ENCODE measurements at regions not wholly inside any gene's neighbourhood (a gene's known extent, or its start where the extent isn't known, plus 50 kb on each side); places are given as distances from the start of the nearest gene placed in this dataset.
A peak's percentile ranks its signal among the peaks of the same experiment; 100 is the strongest.

DNA sequence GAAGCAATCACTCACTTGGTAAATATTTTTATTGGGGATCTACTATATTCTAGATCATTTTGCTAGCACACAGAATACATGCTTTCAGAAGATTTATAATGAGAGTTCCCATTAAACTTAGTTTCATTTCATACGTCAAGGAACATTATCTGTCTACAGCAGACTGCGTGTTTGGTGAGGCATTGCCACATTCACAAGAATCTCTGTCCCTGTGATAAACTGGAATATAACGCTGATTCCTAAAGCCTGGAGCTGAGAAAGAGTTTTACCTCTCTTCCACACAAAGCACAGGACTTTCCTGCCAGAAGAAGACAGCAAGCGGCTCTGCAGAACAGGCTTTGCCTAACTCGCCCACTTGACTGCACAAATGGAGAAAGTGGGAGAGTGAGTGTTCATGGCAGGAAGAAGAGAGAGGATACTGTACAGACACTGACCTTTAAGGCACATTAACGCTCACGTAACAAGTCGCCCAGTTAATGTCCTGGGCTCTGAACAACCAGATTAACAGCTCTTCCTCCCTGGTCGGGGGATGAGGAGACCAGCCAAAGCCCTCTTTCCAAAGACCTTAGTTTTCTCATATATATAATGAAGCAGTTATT, 356.2 kb downstream of the GPD2 start:
- no peak overlapping the region for H3K27ac Mint-ChIP-seq
- no peaks in the 10 kb centered on the region for H3K9me3 Mint-ChIP-seq
- ATAC-seq (no peak), DNase-seq (ENCODE audit: low spot score in 2 of 2) (no peak)
- H3K36me3 Mint-ChIP-seq, result no peaks in the 10 kb centered on the region

DNA sequence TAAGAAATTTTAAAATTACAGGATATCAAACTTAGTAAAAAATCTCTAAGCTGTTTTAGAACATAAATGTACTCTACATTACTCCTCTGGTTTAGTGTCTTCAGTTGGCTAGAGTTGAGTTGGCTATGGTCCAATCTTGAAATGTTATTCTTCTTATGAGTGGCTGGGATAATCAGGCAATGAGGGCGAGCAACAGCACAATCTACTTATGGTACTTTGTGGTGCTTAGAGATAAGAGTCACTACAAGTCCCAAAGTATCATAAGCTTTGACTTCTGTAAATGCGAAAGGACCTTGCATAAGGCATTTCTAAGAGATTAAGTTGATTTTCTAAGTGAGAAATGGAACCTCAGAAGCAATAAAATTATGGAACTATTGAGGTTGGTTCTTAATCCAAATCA, 361.7 kb downstream of the GPD2 start:
- Mint-ChIP-seq H3K27ac (no peak overlapping the region), H3K9me3 (no peaks in the 10 kb centered on the region), H3K36me3 (no peaks in the 10 kb centered on the region)
- no peak for ATAC-seq
- no peak for DNase-seq (ENCODE audit: low spot score in 2 of 2)

DNA sequence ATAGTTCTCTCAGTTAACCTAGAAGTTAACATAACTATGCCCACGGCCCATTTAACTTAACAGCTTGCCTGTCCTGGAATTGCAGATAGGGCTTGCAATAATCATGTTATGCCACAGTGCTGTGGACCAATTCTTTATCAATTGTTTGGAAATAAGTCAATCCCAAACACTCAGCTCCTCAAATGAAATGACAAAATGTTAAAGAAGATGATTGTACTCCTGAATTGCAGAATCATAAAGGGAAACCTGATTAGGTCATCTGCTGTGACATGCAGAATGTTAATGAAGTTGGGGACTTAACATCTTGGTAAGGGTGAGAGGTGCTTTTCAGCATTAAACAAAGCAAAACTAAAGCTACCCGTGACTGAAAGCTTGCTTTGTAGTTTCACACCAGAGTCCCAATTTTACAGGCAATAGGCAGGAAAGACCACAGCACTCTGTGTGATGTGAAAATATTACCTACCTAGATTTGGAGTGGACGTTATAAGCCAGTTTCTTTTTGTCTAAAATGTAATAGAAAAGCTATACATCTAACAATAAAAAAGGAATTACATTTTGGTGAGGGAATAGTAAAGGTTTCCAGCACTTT, 364.0 kb downstream of the GPD2 start:
- ATAC-seq (no peak), DNase-seq (ENCODE audit: low spot score in 2 of 2) (no peak)
- Mint-ChIP-seq H3K36me3 (no peaks in the 10 kb centered on the region), H3K9me3 (no peaks in the 10 kb centered on the region), H3K27ac (no peak overlapping the region)

DNA sequence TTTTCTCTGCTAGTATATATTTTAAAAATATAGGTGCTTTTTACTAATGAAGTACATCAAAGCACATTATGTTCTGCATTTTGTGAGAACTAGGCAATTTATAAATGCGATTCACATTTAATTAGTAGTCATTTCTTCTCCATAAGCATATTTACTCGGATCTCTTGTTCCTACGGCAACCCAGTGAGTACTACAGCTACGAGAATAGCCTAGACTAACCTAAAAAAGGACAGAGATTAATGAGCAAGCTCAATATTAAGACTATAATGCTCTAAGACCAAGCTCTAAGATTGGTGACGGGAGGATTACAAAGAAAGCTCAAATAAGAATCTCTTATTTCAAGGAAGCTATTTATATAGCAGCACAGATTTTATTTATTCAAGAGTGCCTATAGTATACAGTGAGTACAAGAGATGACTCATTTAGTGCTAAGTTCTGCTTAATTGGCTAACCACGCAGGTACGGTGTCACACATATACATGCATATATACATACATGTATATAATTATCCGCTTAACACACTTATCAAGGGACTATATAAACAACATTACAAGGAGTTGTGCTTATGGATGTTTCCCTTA, 364.7 kb downstream of the GPD2 start:
- no peaks in the 10 kb centered on the region for H3K36me3 Mint-ChIP-seq
- no peaks in the 10 kb centered on the region for H3K9me3 Mint-ChIP-seq
- ATAC-seq (no peak), DNase-seq (ENCODE audit: low spot score in 2 of 2) (no peak)
- H3K27ac Mint-ChIP-seq, result no peak overlapping the region

DNA sequence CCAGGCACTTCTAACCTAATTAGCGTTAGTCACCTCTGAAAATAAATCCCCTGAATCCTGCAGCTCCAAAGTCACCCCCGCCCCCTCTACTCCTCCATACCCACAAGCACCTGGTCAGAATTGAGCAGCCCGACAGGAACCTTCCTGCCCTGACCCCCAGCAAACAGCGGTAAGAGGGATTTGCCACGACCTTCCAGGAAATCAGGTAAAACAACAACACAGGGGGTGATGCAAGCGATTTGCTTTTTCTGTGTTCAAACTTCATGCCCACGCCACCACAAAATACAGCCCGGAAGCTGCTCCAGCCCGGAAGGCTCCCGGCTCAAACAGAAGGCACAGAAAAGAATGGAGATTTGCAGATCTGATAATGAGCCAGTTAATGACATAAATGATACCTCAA, 367.1 kb downstream of the GPD2 start:
- peaks cover 0 to 4% of the 10 kb centered on the region in 2 donors for H3K9me3 Mint-ChIP-seq
- H3K36me3 Mint-ChIP-seq, result no peaks in the 10 kb centered on the region
- ATAC-seq (no peak), DNase-seq (ENCODE audit: low spot score in 2 of 2) (no peak)
- no peak overlapping the region for H3K27ac Mint-ChIP-seq

DNA sequence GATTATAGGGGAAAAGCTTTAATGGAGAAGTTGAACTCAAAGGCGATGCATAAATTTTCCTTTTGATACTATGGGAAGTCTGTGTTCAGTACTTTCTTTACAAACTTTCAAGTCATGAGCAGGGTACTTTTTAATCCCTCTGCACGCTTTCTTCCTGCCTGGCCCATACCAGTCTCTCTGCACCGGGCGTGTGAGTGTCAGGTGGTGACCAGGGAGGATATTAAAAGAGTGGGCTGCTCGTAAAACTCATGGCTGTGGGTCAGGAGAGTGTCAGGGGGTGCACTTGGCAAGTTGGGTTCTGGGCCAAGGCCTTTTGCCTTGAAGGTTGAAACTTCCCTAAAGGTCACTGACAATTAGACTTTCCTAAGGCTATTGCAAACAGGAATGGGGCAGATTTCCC, 367.8 kb downstream of the GPD2 start:
- DNase-seq (ENCODE audit: low spot score in 2 of 2), result no peak
- Mint-ChIP-seq H3K27ac (no peak overlapping the region), H3K9me3 (peaks cover 0 to 6% of the 10 kb centered on the region in 2 donors), H3K36me3 (no peaks in the 10 kb centered on the region)
- ATAC-seq, result no peak

DNA sequence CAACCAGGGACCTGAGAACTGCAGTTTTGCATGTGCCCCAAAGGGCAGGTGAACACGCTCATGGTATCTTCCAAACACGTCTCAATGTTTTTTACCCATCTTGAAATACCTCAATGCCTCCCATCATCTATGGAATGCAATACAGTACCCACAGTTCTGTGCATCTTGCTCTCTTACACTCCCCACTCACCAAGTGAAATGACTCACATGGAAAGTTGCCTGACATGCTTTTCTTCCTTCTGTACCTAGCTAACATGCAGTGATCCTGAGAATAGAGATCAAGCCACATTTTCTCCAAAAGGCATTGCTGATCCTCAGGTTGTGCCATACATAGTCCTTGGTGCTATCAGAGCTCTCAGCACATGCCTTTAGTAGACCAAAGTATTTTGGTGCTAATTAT, 373.9 kb downstream of the GPD2 start:
- Mint-ChIP-seq H3K27ac (no peak overlapping the region), H3K36me3 (no peaks in the 10 kb centered on the region), H3K9me3 (peaks cover 0 to 10% of the 10 kb centered on the region in 2 donors)
- DNase-seq (ENCODE audit: low spot score in 2 of 2), result no peak
- no peak for ATAC-seq

DNA sequence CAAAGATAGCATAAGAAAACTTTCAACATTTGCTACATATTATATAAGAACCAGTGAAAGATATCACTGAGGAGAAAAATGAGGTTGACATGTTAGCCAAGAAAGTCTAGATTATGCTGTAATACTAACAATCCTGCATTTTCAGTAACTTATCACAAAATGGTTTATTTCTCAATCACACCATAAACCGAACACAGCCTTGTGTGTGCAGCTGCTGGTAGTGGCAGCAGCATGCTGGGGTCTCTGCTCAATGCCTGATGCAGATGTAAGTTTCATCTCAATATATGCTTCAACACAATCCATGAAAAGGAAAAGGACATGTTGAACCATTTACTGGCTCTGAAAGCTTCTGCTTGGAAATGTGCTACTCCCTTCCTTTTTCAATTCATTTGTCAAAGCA, 376.3 kb downstream of the GPD2 start:
- ATAC-seq, result no peak
- DNase-seq (ENCODE audit: low spot score in 2 of 2), result no peak
- Mint-ChIP-seq H3K27ac (no peak overlapping the region), H3K36me3 (no peaks in the 10 kb centered on the region), H3K9me3 (peaks cover 0 to 10% of the 10 kb centered on the region in 2 donors)

DNA sequence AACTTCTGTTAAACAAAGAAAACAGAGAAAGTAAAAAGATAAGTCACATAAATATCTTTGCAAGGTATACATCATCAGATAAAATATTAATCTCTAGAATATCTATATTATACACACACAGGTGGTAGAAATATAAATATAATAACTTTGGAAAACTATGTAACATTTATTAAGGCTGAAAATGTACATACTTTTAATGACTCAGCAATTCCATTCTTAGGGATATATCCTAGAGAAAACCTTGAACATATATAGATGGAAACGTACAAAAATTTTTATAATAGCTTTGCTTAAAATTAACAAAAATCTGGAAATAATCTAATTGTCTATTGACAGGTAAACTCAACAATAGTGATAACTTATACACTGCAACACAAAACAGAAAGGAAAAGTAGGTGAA, 381.3 kb downstream of the GPD2 start:
- no peak for ATAC-seq
- DNase-seq (ENCODE audit: low spot score in 2 of 2), result no peak
- no peaks in the 10 kb centered on the region for H3K9me3 Mint-ChIP-seq

DNA sequence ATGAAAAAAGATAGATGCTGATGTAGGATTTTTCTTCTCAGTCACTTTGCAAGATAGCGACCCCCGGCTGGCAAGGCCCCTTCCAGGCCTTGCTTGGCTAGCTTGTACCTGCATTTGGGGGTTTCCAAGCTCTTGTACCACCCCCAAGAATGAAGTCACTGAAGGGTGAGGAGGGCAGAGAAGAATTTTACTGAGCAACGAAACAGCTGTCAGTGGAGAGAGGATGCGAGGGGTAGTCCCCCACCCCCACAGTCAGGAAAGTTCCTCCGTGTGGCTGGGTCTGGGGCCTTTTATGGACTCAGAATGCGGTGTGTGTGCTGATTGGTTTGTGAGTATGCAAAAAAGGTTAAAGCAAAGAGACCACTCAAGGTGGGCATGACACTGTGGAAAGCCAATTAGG, 382.0 kb downstream of the GPD2 start:
- no peaks in the 10 kb centered on the region for H3K9me3 Mint-ChIP-seq
- H3K36me3 Mint-ChIP-seq, result no peaks in the 10 kb centered on the region
- H3K27ac Mint-ChIP-seq, result peak overlapping the region in 1 of 2 donors; percentile 53
- ATAC-seq (no peak), DNase-seq (ENCODE audit: low spot score in 2 of 2) (no peak)

More for the DNA sequence above, 381.3 kb downstream of the GPD2 start:
- Mint-ChIP-seq H3K27ac (no peak overlapping the region), H3K36me3 (no peaks in the 10 kb centered on the region)

DNA sequence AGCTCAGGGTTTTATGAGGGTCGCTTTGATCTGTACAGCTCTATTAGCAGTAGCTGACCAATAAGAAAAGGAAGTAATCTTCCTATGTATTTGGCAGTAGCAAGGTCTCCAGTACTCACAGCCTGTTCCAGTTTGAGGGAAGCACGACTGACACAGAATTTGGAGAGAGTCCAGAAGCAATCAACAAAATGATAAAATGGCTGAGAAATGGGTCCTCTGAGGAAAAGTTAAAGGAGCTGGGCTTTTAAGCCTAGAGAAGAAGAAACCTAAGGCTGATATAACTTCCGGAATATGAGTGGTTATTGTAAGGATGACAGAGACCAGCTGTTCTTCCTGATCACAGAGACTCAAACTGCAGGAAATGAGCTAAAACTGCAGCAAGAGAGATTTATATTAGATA, 382.8 kb downstream of the GPD2 start:
- H3K36me3 Mint-ChIP-seq, result no peaks in the 10 kb centered on the region
- no peaks in the 10 kb centered on the region for H3K9me3 Mint-ChIP-seq
- no peak for DNase-seq (ENCODE audit: low spot score in 2 of 2)
- H3K27ac Mint-ChIP-seq, result no peak overlapping the region
- ATAC-seq, result no peak

DNA sequence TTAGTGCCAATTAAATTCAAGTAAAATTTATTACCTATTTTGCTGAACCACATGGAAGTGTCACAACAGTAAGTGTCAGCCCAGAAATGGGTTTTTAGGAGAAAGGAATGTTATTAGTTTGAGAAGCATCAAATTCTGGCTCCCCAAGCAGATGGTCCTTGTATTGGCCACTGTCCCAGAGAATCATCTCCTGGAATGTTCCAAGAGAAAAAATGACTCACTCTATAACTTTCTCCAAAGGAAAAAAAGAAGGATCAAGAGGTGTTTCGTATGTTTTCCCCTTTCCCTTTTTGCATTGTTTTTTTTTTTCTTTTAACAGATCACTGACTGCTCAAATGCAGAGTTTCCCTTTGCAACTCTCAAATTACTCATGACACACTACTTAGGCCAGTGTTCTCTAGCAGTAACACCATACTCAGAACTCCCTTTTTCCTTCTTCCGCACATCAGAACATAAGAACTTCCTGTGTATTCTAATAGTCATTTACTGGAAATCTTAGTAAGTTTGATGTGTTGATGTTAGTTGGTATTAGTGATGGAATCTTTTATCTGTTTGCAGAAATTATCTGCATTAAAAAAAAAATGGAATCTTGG, 390.3 kb downstream of the GPD2 start:
- peaks cover 0 to 9% of the 10 kb centered on the region in 2 donors for H3K36me3 Mint-ChIP-seq
- H3K9me3 Mint-ChIP-seq, result peaks cover 0 to 8% of the 10 kb centered on the region in 2 donors
- no peak for ATAC-seq
- no peak for DNase-seq (ENCODE audit: low spot score in 2 of 2)
- H3K27ac Mint-ChIP-seq, result no peak overlapping the region

DNA sequence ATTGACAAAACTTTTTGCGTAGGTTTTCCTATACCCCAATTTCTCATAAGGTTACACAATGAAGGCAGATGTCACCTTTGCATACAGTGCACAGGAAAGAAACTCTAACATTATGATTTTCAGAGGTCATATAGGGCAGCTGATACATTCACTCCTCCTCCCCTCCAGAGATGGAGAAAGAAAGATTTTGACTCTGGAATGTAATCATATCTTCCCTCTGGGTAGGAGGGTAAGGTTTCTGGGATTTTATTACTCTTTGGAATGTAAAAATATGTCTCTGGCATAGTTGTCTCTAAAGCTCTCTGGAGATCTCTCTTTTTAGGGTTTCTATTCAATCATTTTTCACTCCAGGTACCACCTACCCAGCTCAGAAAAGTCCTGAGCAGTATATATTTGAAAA, 398.3 kb downstream of the GPD2 start:
- ATAC-seq, result no peak
- Mint-ChIP-seq H3K9me3 (peaks cover 0 to 3% of the 10 kb centered on the region in 2 donors), H3K27ac (no peak overlapping the region), H3K36me3 (no peaks in the 10 kb centered on the region)
- DNase-seq (ENCODE audit: low spot score in 2 of 2), result no peak

DNA sequence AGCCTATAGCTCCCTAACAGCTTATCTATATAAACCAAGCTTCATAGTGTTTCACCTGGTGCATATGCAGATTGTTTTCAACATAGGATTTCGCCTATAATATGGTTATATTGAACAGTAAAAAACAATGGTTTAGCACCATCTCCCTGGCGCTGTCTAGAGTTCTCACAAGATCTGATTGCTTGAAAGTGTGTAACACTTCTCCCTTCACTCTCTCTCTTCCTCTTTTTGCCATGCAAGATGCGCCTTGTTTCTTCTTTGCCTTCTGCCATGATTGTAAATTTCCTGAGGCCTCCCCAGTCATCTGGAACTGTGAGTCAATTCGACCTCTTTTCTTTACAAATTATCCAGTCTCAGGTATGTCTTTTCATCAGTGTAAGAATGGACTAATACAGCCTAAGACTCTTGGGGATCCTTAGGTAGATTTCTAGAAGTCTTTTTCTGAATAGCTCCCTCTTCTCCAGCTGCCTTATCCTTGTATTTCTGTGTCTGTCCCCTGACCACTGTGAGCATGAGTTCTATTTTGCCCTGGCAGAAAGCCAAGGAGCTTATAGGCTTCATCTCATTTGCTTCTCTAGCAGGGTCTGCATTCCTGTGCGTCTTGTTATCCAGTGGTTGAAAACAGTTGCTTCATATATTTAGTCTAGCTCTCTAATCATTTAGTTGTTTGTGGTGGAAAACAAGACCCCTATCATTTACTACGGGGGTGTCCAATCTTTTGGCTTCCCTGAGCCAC, 401.6 kb downstream of the GPD2 start:
- Mint-ChIP-seq H3K36me3 (no peaks in the 10 kb centered on the region), H3K9me3 (no peaks in the 10 kb centered on the region), H3K27ac (no peak overlapping the region)
- ATAC-seq (no peak), DNase-seq (ENCODE audit: low spot score in 2 of 2) (no peak)

DNA sequence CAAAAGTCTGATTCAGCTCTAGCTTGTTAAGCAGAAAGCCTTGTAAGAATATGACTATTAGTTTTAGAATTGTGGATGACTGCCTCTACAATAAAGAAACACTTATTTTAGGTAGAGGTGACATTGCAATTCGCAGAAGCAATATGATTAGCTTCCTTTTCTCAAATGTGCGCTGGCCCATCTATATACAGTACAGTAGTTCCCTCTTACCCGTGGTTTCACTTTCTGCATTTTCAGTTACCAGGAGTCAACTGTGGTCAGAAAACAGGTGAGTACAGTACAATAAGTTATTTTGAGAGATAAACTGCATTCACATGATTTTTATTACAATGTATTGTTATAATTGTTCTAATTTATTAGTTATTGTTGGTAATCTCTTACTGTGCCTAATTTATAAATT, 405.1 kb downstream of the GPD2 start:
- Mint-ChIP-seq H3K9me3 (no peaks in the 10 kb centered on the region), H3K27ac (no peak overlapping the region), H3K36me3 (no peaks in the 10 kb centered on the region)
- ATAC-seq, result no peak
- DNase-seq (ENCODE audit: low spot score in 2 of 2), result no peak

DNA sequence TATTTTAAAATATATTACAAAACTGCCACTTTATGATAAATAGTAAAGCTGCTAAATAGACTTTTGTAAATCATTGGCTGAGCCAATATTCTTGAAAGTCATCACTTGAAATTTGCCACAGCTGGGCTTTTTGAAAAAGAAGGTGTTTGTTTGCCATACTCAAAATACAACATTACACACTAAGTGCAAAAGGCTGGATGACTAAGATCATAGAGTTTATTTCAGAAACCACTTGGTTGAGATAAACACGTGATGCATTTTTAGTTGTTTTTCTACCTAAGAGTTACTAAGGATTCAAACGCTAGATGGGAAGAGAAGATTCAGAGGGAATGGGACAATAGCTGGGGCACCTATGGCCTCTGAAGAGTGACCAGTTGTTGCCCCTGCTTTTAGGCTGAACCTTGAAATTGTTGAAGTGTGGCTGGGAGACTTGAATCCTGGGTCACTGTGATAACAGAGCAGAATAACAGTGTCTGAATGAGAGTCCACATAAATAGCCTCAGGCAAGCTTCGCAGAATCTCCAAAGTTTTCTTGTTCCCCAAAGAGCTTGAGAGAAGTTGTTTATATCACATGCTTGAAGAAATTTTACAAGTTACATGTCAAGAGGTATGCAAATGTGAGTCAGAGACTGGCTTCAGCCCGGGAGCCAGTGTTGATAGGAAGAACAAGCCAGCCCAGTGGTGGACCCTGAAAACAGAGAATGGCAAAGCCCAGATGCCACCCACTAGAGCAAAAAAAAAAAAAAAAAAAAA, 409.8 kb downstream of the GPD2 start:
- no peak for ATAC-seq
- Mint-ChIP-seq H3K27ac (no peak overlapping the region), H3K9me3 (no peaks in the 10 kb centered on the region), H3K36me3 (no peaks in the 10 kb centered on the region)
- no peak for DNase-seq (ENCODE audit: low spot score in 2 of 2)

DNA sequence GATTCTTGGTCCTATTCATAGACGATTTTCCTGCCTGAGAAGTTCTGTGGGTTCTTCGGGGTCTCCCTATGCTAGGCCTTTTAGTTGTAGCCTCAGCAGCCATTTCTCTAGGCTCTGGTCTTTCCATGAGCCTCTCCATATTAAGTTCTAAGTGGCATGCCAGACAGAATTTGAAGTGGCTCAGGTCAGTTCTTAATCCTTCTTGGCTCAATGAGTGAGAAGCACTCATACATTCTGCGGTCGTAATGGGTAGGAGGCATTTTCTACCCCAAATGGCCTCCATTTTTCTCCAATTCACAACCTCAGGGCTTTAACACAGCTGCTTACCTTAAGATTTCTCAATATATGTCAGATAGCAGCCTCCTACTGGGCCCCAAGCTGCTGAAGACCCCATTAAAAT, 405.3 kb upstream of the GALNT5 start:
- no peak overlapping the region for H3K27ac Mint-ChIP-seq
- H3K9me3 Mint-ChIP-seq, result no peaks in the 10 kb centered on the region
- DNase-seq (ENCODE audit: low spot score in 2 of 2), result no peak
- no peaks in the 10 kb centered on the region for H3K36me3 Mint-ChIP-seq
- ATAC-seq, result no peak

Measured in activated naive CD4-positive, alpha-beta T cell treated with anti-CD3 and anti-CD28 coated beads, Interleukin-2, amount 50 U/mL, for 72 hours (primary cell).